Kidney tubule cell (primary cell): ENCODE measurements at regions not wholly inside any gene's neighbourhood (a gene's known extent, or its start where the extent isn't known, plus 50 kb on each side); places are given as distances from the start of the nearest gene placed in this dataset.
"Not testable (repeated sequence)": the region's sequence is repeated elsewhere in the genome, so short reads cannot be mapped to it uniquely, and the experiment has no call there.

Experiments
- DNase-seq: peaks from one replicate; pipeline ENCODE4 v3.0.0-alpha.2; 2018; ENCODE audit warnings: low spot score

DNA sequence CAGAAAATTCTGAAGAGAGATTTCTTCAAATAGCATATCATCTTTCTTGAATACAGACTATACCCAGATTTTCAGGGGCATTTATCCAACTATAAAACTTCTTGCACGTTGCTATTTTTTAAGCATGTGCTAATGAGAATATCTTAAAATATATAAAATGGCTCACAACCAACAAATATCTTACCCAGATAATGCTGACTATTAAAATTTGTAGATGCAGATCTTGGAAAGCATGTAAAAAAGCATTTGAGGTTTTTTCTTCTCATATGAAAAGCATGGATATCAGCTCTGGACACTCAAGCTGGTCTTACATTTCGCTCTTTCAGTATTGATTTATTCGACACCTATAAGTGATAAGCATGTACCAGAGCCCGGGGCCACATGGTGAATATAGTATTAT is 1187.7 kb upstream of the ADGRL4 start:
- no peak for DNase-seq

- DNase-seq: no peak
Measured at GRCh38 chr1:80181418-80181817, 1174.9 kb upstream of the ADGRL4 start.

DNA sequence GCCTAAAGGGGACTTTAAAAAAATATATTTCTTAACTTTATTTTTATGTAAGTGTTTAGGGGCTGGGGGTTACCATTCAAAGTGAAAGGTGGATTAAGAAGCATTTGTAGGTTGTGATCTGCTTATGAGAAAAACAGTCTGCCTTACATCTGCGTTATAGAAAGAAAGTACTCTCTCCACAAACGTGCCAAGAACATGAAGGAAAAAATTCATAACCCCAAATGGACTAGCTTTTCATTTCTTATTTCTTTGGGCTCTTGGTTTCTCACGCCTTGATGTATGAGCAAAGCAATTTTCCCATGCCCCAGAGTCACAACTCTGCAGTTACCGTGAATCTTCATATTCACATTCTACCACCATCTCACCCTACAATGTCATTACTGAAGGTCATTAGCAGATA is 1165.1 kb upstream of the ADGRL4 start:
- DNase-seq: no peak

DNA sequence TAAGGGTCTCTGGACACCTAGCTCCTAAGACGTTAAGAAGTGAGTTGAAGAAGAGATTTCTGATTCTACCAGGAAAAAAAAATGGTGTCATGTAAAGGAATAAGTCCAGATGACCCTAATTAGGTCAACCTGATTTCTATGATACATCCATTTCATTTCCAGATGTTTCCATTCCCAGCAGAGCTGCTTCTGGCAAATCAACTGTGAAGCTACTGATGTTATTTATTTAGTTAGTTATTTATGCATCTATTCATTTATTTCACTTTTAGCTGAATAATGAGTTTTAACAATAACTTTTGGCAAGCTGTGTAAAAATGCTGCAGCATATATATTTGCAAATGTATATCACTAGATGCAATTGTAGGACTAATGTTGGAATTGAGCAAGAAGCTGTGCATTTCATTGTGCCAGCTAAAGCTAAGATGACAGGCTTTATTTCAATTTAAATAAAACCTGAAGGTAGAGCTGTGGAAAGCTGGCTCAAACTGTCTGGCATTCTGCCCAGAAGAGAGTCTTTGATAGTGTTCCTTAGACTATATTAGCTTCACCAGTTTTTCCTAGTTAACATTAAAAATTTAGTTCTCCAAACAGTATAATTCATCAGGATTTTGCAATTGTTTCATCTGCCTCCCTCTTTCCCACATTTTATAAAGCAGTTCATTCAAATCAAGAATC is 1164.4 kb upstream of the ADGRL4 start:
- no peak for DNase-seq

DNA sequence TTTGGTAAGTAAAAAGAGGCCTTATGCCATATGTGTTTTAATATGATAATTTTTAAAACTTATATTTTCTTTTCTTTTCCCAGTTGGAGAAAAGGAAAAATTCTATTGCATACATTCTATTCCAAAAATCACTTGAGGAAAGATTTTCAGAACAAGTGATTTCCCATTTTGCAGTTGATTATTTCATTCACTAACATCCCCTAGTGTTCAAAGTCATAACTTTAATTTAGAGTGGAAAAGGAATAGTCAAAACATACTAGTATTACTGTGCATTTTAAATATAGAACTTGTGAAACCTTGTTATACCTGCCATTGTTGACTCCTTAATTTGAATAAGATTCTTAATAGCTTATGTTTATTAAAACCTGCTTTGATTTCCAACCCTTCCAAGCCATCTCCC is 1157.6 kb upstream of the ADGRL4 start:
- DNase-seq: no peak

DNA sequence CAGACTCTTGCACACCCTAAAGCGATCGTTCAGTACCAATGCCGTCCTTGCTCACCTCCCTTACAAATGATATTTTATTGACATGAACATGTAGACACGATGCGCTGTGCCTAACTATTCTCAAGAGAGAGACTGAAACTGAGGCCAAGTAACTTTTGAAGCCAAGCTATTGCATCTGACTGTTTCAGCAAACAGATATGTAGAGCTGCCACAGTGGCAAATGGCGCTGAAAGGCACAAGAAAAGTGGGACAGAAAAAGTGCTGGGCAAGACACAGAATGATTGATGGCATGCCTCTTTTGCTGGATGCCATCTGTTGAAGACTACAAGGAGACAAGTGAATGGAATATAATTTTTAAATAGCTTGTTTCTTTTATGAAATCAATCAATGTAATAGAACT is 1157.2 kb upstream of the ADGRL4 start:
- no peak for DNase-seq

DNA sequence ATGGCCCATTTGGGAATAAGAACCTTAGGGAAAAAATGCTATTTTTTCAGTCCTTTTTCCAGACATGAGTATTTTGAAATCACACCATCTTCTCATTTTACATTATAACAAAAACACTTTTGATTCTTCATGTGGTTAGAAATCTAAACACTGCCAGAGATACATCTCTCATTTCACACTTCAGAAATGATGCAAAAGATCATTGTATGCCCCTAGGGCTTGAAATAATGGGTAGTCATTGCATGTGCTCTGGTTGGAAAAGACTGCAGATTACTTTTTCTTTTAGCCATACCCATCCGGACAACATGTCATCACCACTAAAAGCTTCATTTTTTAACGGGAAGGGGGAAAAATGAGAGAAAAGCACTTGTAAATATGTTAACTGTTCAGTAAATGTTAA is 1152.2 kb upstream of the ADGRL4 start:
- DNase-seq: no peak

DNA sequence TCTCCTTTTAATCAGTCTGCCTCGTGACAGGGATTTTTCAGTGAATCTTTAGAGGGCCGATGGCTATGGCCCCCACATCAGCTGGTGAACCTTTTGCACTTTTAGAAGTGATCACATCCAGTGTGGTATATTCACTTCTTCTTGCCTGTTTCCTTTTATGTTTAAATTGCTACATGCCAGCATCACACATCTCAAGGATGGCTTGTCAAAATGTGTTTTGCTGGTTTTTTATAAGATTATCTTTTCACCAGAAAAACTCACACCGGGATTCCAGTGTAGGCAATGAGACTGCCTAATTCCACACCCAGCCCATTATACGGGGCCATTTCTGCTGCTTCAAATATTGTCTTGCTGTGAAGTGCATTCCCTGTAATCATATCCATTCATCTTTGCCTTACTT is 1151.7 kb upstream of the ADGRL4 start:
- DNase-seq: no peak

DNA sequence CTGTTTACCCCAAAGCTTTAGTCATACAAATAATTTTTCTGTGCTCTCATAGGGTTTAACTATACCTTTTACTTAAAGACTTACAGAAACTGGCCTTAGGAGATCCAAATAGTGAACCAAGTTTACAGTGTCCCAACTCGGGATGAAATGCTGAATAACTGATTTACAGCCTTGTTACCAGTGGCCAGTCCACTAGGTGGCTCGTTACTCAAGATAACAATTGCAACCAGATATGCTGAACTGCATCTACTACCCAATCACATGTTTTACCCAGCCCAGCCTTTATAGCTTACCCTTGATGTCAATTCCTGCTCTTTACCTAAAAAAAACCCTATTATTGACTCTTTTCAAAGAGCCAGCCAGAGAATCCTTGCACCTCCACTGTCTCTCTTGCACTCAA is 1148.8 kb upstream of the ADGRL4 start:
- DNase-seq: peak; percentile 16

DNA sequence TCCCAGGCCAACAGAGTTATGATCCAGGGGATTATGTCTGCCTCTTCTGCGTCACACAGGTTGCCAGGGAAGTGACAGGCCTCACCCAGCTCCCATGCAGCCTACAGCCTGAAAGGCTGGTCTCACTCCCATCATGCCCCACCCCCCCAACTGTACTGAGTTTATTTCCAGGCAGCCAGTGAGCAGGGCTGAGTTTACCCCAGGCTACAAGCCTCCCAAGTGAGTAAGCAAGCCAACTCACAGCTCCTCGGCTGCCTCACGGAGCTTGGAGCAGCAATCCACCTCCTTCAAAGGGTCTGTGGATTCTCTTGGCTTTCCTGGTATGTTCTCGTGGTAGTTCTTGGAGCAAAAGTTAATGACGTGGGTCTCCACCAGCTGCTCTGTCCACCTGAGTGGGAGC is 1147.6 kb upstream of the ADGRL4 start:
- no peak for DNase-seq

DNA sequence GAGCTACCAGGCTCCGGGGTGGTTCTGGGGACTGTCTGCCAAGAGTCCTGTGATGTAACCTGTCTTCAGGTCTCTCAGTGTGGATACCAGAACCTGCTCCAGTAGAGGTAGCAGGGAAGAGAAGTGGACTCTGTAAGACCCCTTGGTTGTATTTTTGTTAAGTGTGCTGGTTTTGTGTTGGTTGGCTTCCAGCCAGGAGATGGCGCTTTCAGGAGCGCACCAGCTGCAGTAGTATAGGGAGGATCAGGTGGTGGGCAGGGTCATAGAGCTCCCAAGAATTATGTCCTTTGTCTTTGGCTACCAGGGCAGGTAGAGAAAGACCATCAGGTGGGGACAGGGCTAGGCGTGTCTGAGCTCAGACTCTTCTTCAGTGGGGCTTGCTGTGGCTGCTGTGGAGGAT is 1147.2 kb upstream of the ADGRL4 start:
- no peak for DNase-seq

DNA sequence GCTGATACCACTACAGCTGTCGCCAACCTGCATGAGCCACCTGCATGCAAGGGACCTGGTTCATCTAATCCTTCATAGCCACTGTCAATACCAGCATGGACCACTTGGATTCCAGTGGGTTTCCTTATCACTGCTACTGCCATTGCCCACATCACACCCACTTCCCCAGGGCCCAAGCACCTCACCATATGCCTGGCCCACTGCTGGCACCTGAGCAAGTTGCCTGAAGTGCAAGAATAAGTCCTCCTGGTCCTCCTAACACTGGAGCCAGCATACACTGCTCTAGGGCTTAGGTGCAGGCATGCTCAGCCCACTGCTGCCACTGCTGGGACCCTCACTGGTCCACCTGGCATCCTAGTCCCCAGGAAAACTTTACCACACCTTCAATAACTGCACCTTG is 1136.8 kb upstream of the ADGRL4 start:
- no peak for DNase-seq

DNA sequence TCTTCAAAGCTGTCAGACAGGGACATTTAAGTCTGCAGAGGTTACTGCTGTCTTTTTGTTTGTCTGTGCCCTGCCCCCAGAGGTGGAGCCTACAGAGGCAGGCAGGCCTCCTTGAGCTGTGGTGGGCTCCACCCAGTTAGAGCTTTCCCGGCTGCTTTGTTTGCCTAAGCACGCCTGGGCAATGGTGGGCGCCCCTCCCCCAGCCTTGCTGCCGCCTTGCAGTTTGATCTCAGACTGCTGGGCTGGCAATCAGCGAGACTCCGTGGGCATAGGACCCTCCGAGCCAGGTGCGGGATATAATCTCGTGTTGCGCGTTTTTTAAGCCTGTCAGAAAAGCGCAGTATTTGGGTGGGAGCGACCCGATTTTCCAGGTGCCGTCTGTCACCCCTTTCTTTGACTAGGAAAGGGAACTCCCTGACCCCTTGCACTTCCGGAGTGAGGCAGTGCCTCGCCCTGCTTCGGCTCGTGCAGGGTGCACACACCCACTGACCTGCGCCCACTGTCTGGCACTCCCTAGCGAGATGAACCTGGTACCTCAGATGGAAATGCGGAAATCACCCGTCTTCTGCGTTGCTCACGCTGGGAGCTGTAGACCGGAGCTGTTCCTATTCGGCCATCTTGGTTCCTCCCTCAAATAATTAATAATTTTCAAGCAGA is 1131.5 kb upstream of the ADGRL4 start:
- not testable (repeated sequence) for DNase-seq

DNA sequence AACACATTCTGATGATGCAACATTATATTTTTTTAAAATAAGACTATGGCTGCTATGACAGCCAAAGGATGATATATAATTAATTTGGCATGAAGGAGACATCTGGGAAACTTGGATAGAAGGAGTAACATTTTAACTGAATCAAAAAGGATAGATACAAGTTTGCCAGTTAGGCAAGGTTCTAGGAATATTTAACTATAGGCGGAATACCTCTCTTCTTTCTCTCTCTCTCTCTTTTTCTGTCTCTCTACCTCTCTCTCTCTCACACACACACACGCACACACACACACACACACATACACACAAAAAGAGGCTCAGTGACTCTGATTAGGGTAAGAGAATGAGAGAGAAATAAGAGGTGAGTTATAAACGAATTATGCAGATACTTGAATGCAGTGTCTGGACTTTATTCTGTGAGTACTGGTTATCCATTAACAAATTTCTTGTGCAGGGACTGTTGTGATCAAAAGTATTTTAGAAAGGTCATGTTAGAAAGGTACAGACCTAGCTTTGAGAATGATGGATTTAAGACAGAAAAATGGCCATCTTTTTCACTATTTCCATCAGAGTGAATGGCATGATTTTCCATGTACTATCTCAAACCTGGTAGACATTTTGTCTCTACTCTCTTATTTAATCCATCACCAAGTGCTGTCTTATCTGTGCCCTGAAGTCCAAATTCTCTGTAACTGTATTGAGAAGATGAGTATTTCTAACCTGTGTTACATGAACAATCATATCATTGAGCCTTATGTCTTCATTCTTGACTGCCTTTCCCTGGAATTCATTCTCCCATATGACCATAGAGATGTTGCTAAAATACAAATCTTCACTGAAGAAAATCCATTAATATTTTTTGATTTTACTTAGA is 1106.9 kb upstream of the ADGRL4 start:
- DNase-seq: peak; percentile 11

- no peak for DNase-seq
Measured at GRCh38 chr1:80101159-80101558, 1094.6 kb upstream of the ADGRL4 start.

GRCh38 chr1:80099713-80100112 is 1093.2 kb upstream of the ADGRL4 start:
- DNase-seq: no peak

DNA sequence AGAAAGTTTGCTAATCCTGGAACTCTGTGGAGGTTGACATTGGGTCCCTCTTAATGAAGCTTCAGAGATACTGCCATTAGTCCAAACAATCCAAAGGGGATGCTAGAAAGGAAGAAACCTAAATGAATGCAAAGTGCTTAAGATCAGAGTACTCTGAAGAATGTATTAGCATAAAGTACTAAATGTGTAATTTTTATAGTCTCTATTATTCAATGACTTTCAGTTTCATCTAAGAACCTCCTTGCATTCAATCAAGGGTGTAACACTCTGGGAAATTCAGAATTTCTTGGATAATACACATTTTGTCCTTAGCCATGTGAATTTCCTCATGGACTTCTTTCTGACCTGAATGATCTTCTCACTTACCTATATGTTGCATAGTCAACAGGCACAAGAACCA is 1078.5 kb upstream of the ADGRL4 start:
- DNase-seq: no peak

- no peak for DNase-seq
Measured at GRCh38 chr1:80083892-80084291, 1077.4 kb upstream of the ADGRL4 start.

- DNase-seq: no peak
Measured at GRCh38 chr1:80076469-80076868, 1069.9 kb upstream of the ADGRL4 start.

GRCh38 chr1:80075351-80075750 is 1068.8 kb upstream of the ADGRL4 start:
- no peak for DNase-seq

DNA sequence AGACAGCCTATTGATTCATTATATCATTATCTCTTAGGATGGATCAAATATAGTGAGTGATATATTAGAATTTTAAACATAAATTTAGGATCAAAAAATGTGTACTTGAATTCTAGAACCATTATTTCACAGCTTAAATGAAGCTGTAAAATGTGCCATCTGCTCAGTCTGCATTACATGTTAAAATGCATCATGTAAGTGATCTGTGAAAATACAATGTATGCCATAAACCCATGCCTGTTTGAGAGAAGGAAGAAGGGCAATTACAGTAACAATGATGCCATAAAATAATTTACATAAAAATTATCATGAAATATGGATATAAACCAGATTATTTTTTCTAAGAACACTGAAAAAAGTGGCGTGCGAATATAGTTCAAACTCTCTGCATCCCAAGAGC is 1066.0 kb upstream of the ADGRL4 start:
- no peak for DNase-seq

DNA sequence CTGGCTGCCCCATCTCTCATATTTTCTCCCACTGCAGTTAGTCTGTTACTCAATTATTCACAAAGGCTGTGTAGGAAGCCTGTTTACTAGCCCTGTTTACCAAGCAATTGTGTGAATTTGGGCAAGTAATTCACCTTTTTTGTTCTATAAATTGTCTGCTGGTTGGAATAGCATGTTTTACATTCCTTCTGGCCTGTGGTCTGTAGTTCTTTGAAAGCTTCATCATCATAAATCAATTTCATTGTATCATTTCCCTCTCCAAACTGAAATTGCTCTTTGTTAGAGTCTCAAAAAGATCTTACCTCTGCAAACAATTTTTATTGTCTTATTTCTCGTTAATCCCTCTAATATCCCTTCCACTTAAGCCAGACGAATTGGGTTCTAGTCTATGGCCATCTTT is 1059.5 kb upstream of the ADGRL4 start:
- DNase-seq: peak; percentile 6

DNA sequence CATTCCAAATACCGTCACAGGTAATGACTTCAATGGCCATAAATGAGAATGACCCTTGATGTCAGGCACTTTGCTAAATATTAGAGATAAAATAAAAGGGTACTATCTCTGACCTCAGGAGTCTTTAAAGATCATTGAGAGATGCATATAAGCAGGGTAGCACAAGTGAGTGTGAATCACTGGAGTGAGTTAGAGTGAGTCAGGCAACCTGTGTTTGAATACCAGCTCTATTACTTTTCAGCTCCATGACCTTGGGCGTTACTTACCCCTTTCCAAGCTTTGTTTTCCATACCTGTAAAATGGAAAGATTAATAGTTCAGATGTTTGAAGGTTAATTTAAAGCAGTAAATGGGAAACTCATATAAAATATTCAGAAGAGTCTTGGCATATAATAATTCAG is 1058.0 kb upstream of the ADGRL4 start:
- peak; percentile 61 for DNase-seq
